ENCODE measurements at regions not wholly inside any gene's neighbourhood (a gene's known extent, or its start where the extent isn't known, plus 50 kb on each side); places are given as distances from the start of the nearest gene placed in this dataset.

- intact Hi-C loops (cut with DNase I), result no loop called here
- Histone ChIP-seq H3K9me3 (no peaks in the 10 kb centered on the region), H3K4me3 (no peak overlapping the region), H3K4me1 (no peaks in the 10 kb centered on the region), H3K27ac (no peak overlapping the region), H3K36me3 (no peaks in the 10 kb centered on the region), H3K27me3 (peaks cover 0 to 5% (median 0%) of the 10 kb centered on the region in 7 donors)
- no peak for TF ChIP-seq CTCF (IDR thresholded peaks at IDR 0.05)
- DNase-seq, result no peak
- ATAC-seq, result peak in 1 of 8 donors; percentile 50
- 94 to 95% methylated on average over 36 of the region's 36 CpGs for WGBS, 2 donors
These were observed 74.2 kb upstream of the RASSF8 start for GRCh38 chr12:25884024-25884919.

GRCh38 chr12:25884920-25885234, 73.6 kb upstream of the RASSF8 start:
- TF ChIP-seq CTCF (IDR thresholded peaks at IDR 0.05), result no peak
- ATAC-seq, result no peak

GRCh38 chr12:25886396-25886795, 72.1 kb upstream of the RASSF8 start:
- ATAC-seq (no peak), DNase-seq (no peak)
- intact Hi-C loops (cut with DNase I), result no loop called here
- Histone ChIP-seq H3K27me3 (peaks cover 0 to 5% (median 0%) of the 10 kb centered on the region in 7 donors), H3K9me3 (no peaks in the 10 kb centered on the region), H3K36me3 (no peaks in the 10 kb centered on the region), H3K27ac (no peak overlapping the region), H3K4me1 (no peaks in the 10 kb centered on the region), H3K4me3 (no peak overlapping the region)
- TF ChIP-seq CTCF (IDR thresholded peaks at IDR 0.05), result no peak

More at GRCh38 chr12:25884920-25885234, 73.6 kb upstream of the RASSF8 start:
- Histone ChIP-seq H3K4me1 (no peaks in the 10 kb centered on the region), H3K27ac (no peak overlapping the region), H3K9me3 (no peaks in the 10 kb centered on the region), H3K36me3 (no peaks in the 10 kb centered on the region), H3K4me3 (no peak overlapping the region), H3K27me3 (peaks cover 0 to 5% (median 0%) of the 10 kb centered on the region in 7 donors)
- intact Hi-C loops (cut with DNase I), result no loop called here
- DNase-seq, result no peak
- 89 to 93% methylated on average over 9 of the region's 9 CpGs for WGBS, 2 donors

GRCh38 chr12:25887367-25887766, 71.1 kb upstream of the RASSF8 start:
- Histone ChIP-seq H3K4me3 (no peak overlapping the region), H3K4me1 (no peaks in the 10 kb centered on the region), H3K27ac (no peak overlapping the region), H3K36me3 (no peaks in the 10 kb centered on the region), H3K9me3 (peaks cover 0 to 2% (median 0%) of the 10 kb centered on the region in 11 donors), H3K27me3 (peaks cover 0 to 5% (median 0%) of the 10 kb centered on the region in 7 donors)
- intact Hi-C loops (cut with DNase I), result no loop called here
- ATAC-seq (no peak), DNase-seq (no peak)
- TF ChIP-seq CTCF (IDR thresholded peaks at IDR 0.05), result no peak
- WGBS, 2 donors, result 61 to 68% methylated on average over 3 of the region's 3 CpGs
